Stimulated activated memory B cell treated with anti-CD40 and anti-IgM and Interleukin-4, amounts not matched to agents 10 μg/mL and 1 μg/mL and 100 μg/mL, for 72 hours (primary cell): ENCODE measurements at regions not wholly inside any gene's neighbourhood (a gene's known extent, or its start where the extent isn't known, plus 50 kb on each side); places are given as distances from the start of the nearest gene placed in this dataset.

Experiments used
- ATAC-seq: fragments of 150-1000 bp; cut with Tn5 transposase; 2 replicates; pipeline ENCODE4 v1.10.0; 2021
- H3K27ac Mint-ChIP-seq: one replicate; pipeline ENCODE4 v1.8.0; 2022; ENCODE audit warnings: mild to moderate bottlenecking, mixed read lengths
- H3K27me3 Mint-ChIP-seq: one replicate; pipeline ENCODE4 v1.8.0; 2022; ENCODE audit warnings: mixed read lengths
- H3K36me3 Mint-ChIP-seq: one replicate; pipeline ENCODE4 v1.8.0; 2022; ENCODE audit warnings: mixed read lengths
- H3K4me1 Mint-ChIP-seq: one replicate; pipeline ENCODE4 v1.8.0; 2022; ENCODE audit warnings: mixed read lengths
- H3K4me3 Mint-ChIP-seq: one replicate; pipeline ENCODE4 v1.8.0; 2022; ENCODE audit warnings: mild to moderate bottlenecking, moderate library complexity, mixed read lengths
- H3K9me3 Mint-ChIP-seq: one replicate; pipeline ENCODE4 v1.8.0; 2022; ENCODE audit warnings: mixed read lengths

DNA sequence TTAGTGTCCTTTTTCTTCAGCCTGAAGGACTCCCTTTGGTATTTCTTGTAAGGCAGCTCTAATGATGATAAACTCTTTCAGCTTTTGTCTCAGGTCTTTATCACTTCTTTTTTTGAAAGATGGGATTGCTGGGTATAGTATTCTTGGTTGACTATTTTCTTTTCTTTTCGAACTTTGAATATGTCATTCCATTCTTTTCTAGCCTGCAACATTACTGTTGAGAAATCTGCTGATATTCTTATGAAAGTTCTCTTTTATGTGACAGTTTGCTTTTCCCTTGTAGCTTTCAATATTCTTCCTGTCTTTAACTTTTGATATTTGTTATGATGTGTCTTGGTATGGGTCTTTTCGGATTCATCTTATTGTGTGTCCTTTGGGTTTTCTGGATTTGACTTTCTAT lies 107.6 kb upstream of the SRD5A3 start:
- peaks cover 17% of the 10 kb centered on the region for H3K9me3 Mint-ChIP-seq
- no peaks in the 10 kb centered on the region for H3K4me1 Mint-ChIP-seq
- peaks cover 7% of the 10 kb centered on the region for H3K36me3 Mint-ChIP-seq
- no peak overlapping the region for H3K4me3 Mint-ChIP-seq
- peaks cover 44% of the 10 kb centered on the region for H3K27me3 Mint-ChIP-seq
- H3K27ac Mint-ChIP-seq, result no peak overlapping the region
- ATAC-seq, result no peak

DNA sequence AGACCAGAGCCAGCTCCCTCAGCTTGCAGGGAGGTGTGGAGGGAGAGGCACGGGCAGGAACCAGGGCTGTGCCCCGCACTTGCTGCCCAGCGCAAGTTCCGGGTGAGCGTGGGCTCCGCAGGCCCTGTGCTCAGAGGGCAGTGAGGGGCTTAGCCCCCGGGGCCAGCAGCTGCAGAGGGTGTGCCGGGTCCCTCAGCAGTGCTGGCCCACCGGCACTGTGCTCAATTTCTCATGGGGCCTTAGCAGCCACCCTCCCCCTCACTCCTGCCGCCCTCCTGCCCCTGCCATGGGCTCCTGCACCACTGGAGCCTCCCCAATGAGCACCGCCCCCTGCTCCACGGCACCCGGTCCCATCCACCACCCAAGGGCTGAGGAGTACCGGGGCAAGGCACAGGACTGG lies 104.6 kb upstream of the SRD5A3 start:
- Mint-ChIP-seq H3K4me3 (no peak overlapping the region), H3K36me3 (peaks cover 7% of the 10 kb centered on the region), H3K4me1 (no peaks in the 10 kb centered on the region), H3K9me3 (peaks cover 11% of the 10 kb centered on the region), H3K27ac (no peak overlapping the region), H3K27me3 (peaks cover 35% of the 10 kb centered on the region)
- ATAC-seq, result no peak

DNA sequence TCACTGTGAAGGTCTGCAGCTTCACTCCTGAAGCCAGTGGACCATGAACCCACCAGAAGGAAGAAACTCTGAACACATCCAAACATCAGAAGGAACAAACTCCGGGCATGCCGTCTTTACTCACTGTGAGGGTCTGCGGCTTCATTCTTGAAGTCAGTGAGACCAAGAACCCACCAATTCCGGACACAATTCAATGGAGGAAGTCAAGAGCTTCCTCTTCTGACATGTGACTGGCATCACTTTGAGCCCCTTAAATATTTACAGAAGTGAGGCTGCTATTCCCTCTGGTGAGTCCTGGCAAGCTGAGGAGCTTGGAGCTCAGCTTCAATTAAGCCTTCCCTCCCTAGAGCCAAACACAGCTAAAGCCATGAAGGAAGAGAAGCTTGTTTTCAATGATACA lies 103.5 kb upstream of the SRD5A3 start:
- Mint-ChIP-seq H3K4me1 (no peaks in the 10 kb centered on the region), H3K27me3 (peaks cover 26% of the 10 kb centered on the region), H3K4me3 (no peak overlapping the region), H3K27ac (no peak overlapping the region), H3K9me3 (peaks cover 11% of the 10 kb centered on the region), H3K36me3 (peaks cover 7% of the 10 kb centered on the region)
- ATAC-seq, result no peak

DNA sequence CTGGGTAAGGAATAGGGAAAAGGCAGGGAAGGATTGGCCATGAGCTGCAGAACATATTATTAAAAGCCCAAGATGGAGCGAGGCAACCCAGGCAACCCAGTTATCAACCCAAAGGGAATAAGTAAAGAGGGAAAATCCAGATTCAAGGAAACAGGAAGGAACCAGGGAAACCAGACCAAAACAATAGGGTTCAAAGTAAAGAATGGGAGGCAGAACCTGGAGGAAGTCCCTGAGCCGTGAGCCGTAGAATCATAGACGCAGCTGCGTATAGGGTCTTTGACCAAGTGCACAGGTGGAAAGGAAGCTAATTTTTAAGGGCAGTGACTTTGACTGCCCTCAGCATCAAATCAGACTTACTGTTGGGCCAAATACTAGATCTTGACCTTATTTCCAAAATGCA lies 98.5 kb upstream of the SRD5A3 start:
- H3K27ac Mint-ChIP-seq, result no peak overlapping the region

DNA sequence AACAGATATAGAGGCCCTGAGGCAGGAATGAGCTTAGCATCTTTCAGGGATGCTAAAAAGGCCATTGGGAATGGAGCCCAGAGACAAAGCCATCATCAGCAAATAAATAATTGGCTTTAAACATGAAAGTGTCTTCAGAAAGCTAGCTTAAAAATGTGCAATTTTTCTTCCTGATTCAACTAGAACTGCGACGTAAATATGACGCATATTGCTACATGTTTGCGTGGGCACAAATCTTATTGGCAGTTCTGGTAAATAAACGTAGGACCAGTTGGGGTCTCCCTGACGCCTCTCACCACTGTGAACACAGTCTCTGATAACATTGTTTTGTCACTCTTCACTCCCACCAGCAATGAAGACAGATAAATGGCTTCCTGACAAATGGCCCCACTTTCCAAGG lies 97.3 kb upstream of the SRD5A3 start:
- H3K9me3 Mint-ChIP-seq, result no peaks in the 10 kb centered on the region
- H3K4me3 Mint-ChIP-seq, result no peak overlapping the region
- H3K4me1 Mint-ChIP-seq, result no peaks in the 10 kb centered on the region
- ATAC-seq, result no peak
- no peak overlapping the region for H3K27ac Mint-ChIP-seq
- peaks cover 4% of the 10 kb centered on the region for H3K27me3 Mint-ChIP-seq
- H3K36me3 Mint-ChIP-seq, result no peaks in the 10 kb centered on the region

More for the DNA sequence above, 98.5 kb upstream of the SRD5A3 start:
- Mint-ChIP-seq H3K4me3 (no peak overlapping the region), H3K27me3 (peaks cover 9% of the 10 kb centered on the region), H3K9me3 (no peaks in the 10 kb centered on the region), H3K4me1 (no peaks in the 10 kb centered on the region), H3K36me3 (no peaks in the 10 kb centered on the region)
- no peak for ATAC-seq

DNA sequence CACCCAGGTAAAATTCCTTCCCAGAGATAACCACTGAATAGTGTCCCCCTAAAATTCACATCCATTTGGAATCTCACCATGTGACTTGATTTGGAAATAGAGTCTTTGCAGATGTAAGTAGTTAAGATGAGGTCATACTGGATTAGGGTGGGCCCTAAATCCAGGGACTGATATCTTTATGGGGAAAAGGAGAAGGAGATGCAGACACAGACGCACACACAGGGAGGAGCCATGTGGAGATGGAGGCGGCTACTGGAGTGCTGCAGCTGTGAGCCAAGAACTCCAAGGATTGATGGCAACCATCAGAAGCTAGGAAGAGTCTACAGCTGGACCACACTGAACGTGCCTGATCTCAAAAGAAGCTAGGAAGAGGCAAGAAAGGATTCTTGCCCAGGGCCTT lies 96.6 kb upstream of the SRD5A3 start:
- Mint-ChIP-seq H3K4me1 (no peaks in the 10 kb centered on the region), H3K27ac (no peak overlapping the region), H3K36me3 (no peaks in the 10 kb centered on the region), H3K9me3 (no peaks in the 10 kb centered on the region), H3K4me3 (no peak overlapping the region), H3K27me3 (no peaks in the 10 kb centered on the region)
- no peak for ATAC-seq

DNA sequence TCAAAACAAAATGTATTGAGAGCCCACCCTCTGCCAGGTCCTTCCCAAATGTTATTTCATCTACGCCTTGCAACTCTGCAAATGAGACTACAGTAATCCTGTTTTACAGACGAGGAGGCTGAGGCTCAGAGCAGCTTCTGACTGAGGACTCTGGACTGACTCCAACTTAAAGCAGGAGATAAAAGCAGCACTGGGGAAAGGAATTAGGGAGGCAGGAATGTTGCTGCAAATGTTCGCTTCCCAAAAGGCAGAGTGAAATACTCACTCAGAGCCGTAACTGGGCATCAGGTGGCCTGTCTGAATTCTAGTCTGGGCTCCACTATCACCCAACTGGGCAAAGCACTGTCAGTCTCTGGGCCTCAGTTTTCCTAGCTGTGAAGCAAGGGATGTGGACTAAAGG lies 94.7 kb upstream of the SRD5A3 start:
- Mint-ChIP-seq H3K4me3 (no peak overlapping the region), H3K27ac (no peak overlapping the region), H3K4me1 (no peaks in the 10 kb centered on the region), H3K9me3 (no peaks in the 10 kb centered on the region), H3K27me3 (no peaks in the 10 kb centered on the region), H3K36me3 (no peaks in the 10 kb centered on the region)
- ATAC-seq, result no peak

DNA sequence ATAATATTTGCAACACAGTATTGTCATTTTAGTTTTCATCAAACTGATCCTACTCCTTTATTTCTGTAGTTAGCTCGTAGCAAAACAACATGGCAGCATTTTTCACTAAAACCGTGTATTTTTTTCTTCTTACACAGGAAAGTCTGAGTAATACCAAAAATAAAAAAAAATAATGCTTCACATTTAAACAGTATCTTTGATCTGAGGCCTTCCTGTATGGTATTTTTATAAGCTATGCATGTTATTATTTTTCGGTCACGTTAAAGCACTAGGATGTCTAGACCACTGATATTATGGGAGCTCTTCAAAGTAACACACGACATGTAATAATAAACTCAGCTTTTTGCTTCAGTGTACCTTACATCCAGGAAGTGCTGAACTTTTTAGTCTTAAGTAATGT lies 94.1 kb upstream of the SRD5A3 start:
- Mint-ChIP-seq H3K36me3 (no peaks in the 10 kb centered on the region), H3K27me3 (no peaks in the 10 kb centered on the region), H3K4me1 (no peaks in the 10 kb centered on the region), H3K27ac (no peak overlapping the region), H3K4me3 (no peak overlapping the region), H3K9me3 (no peaks in the 10 kb centered on the region)
- ATAC-seq, result no peak

DNA sequence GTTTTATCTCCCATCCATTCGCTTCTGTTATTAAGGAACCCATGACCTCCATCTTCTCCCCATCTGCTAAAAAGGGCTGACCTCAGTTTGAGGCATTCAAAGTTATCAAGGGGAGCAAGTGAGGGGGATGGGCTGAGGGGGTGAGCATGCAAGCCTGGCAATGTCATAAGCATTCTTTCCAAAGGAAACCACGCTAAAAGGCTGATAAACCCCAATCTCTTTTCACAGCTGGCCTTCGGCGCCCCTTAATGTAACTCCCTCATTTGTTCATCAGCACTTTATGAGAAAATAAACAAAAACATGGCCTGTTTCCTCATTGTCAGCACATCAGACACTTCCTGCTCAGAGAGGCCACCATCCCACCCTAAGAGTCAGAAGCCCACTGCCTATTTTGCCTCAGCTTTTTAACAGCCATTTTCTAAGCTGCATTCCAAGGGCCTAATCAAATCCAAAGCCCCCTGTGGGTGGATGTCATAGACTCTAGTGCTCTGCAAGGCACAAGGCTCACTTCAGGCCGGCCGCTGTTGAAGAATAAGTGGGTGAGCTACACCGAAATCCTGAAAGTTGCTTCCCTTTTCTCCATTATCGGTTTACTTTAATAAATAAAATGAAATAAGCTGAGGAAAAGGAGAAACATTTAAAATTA lies 92.0 kb upstream of the SRD5A3 start:
- no peaks in the 10 kb centered on the region for H3K9me3 Mint-ChIP-seq
- no peaks in the 10 kb centered on the region for H3K36me3 Mint-ChIP-seq
- H3K4me1 Mint-ChIP-seq, result no peaks in the 10 kb centered on the region
- no peak overlapping the region for H3K27ac Mint-ChIP-seq
- ATAC-seq, result no peak
- no peaks in the 10 kb centered on the region for H3K27me3 Mint-ChIP-seq
- H3K4me3 Mint-ChIP-seq, result no peak overlapping the region

DNA sequence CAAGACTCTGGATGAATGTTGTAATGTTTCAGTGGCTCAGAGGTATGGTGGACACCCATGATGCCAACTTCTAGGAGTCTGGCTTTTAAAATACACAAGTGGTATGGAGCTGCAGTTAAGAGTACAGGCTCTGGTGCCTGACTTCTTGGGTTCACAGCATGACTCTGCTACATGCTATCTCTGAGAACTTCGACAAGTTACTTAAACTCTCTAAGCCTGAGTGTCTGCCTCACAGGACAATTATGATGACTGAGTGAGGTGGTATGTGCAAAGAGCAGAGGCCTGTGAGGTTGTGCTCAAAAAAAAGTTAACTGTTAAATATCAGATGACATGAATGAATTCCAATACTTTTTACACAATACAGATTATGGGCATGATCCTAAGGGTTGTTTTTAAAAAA lies 90.9 kb upstream of the SRD5A3 start:
- ATAC-seq, result no peak
- Mint-ChIP-seq H3K27me3 (no peaks in the 10 kb centered on the region), H3K36me3 (no peaks in the 10 kb centered on the region), H3K9me3 (no peaks in the 10 kb centered on the region), H3K4me3 (no peak overlapping the region), H3K4me1 (no peaks in the 10 kb centered on the region), H3K27ac (no peak overlapping the region)

DNA sequence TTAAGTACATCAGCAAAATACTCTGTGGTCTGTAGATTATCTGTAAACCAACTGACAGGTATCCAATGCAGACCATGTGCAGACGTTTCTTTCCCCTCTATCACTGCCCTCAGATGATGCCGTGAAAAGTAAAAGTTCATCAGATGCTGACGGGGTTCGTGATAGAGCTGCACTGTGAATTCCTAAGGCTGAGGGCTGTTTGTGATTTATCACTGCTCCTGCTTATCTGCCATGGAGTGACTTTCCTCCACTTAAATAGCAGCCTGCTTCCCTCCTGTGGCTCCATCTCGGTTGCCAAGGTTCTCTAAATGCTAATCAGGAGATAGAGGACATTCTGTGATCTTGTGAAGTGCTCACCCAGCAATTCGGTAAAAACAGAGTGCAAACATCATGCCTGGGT lies 89.3 kb upstream of the SRD5A3 start:
- no peak for ATAC-seq
- no peak overlapping the region for H3K4me3 Mint-ChIP-seq
- no peaks in the 10 kb centered on the region for H3K4me1 Mint-ChIP-seq
- H3K36me3 Mint-ChIP-seq, result no peaks in the 10 kb centered on the region
- no peaks in the 10 kb centered on the region for H3K9me3 Mint-ChIP-seq
- no peaks in the 10 kb centered on the region for H3K27me3 Mint-ChIP-seq
- no peak overlapping the region for H3K27ac Mint-ChIP-seq

DNA sequence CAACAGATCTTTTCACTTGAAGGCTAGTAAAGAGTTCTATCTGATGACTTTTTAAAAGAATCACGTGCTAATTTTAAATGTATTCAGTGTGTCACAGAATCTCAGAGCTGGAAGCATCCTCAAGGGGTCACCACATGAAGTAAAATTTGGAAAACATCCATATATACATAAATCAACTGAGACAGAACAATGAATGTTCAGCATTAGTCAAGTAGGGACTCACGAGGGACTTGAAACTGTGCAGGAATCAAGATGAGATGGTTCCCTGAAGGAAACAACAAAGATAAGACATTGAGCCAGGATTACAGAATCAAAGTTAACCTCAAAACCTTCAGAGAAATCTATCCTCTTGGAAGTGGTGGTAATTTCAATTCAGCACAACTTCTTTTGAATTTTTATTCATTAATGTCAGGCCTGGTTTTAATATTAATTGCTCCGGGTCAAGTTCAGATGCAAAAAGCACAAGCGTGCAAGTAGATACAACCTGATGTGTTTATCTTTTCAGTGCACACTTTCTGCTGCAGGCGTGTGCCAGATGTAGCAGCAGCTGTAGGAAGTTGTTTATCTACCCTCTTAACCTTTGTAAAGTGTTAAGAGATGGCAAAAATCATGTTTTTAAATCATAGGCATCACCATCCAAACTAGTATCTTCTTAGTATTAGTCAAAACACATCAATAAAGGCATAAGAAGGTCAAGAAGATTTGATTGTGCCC lies 87.7 kb upstream of the SRD5A3 start:
- ATAC-seq, result no peak

DNA sequence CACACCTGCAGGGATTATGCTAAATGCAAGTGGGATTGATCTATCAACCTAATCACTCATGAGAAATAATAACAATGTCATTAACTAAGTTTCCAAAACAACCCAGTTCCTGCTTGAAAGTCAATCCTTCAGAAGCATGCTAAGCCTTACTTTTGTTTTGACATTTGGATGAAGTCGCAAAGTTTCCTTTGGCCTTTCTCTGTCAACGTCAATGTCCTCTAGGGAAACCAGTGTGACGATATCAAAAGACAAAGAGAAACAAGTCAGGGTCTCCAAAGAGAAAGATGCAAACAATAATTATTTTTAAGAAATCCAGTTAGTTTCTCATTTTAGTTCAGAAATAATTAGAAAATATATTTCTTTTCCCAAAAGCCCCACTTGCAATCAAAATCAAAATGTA lies 86.7 kb upstream of the SRD5A3 start:
- Mint-ChIP-seq H3K36me3 (no peaks in the 10 kb centered on the region), H3K4me1 (no peaks in the 10 kb centered on the region), H3K27me3 (no peaks in the 10 kb centered on the region), H3K27ac (no peak overlapping the region), H3K9me3 (no peaks in the 10 kb centered on the region), H3K4me3 (no peak overlapping the region)
- ATAC-seq, result no peak

More for the DNA sequence above, 87.7 kb upstream of the SRD5A3 start:
- Mint-ChIP-seq H3K4me1 (no peaks in the 10 kb centered on the region), H3K9me3 (no peaks in the 10 kb centered on the region), H3K4me3 (no peak overlapping the region), H3K27me3 (no peaks in the 10 kb centered on the region), H3K36me3 (no peaks in the 10 kb centered on the region), H3K27ac (no peak overlapping the region)

DNA sequence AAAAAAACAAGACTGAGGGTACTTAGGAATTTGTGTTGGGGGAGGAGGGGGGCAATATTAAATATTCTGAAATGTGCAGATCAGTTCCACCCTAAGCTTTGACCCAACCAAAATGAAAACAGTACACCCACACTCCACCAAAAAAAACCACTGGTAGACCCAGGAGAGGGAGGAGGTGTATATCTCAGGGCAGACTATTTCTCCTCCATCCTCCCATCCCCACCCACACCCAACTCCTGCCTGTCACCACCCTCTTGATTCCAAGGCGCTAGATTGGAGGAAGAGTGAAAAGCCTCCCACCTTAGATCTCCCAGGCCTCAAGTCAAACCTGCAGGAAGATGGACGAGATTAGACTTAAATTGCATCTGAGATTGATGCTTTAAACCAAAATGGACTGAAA lies 76.6 kb upstream of the SRD5A3 start:
- H3K27me3 Mint-ChIP-seq, result peaks cover 37% of the 10 kb centered on the region
- no peak overlapping the region for H3K4me3 Mint-ChIP-seq
- H3K9me3 Mint-ChIP-seq, result no peaks in the 10 kb centered on the region

DNA sequence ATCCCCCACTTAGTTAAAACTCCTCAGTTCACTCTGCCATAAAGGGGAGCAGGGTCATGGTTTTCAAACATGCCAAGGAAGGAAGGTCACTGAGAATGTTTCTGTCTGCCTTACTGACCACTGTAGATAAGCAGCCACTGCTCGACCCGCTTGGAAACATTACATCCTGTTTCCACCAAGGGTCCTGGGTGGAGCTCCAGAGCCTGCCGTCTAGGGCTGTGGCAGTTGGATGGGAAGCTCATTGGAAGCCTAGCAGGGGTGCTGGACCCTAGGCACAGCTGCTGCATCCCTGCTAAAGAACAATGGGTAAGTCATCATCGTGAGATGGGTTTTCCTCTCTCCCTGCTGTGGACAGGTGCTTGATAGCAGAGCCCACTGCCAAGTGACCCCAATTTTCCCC lies 76.0 kb upstream of the SRD5A3 start:
- no peaks in the 10 kb centered on the region for H3K4me1 Mint-ChIP-seq
- H3K27me3 Mint-ChIP-seq, result peaks cover 34% of the 10 kb centered on the region
- no peak overlapping the region for H3K4me3 Mint-ChIP-seq
- H3K9me3 Mint-ChIP-seq, result no peaks in the 10 kb centered on the region
- ATAC-seq, result no peak
- H3K27ac Mint-ChIP-seq, result no peak overlapping the region
- no peaks in the 10 kb centered on the region for H3K36me3 Mint-ChIP-seq

More for the DNA sequence above, 76.6 kb upstream of the SRD5A3 start:
- no peak overlapping the region for H3K27ac Mint-ChIP-seq
- no peaks in the 10 kb centered on the region for H3K4me1 Mint-ChIP-seq
- ATAC-seq, result no peak
- no peaks in the 10 kb centered on the region for H3K36me3 Mint-ChIP-seq

DNA sequence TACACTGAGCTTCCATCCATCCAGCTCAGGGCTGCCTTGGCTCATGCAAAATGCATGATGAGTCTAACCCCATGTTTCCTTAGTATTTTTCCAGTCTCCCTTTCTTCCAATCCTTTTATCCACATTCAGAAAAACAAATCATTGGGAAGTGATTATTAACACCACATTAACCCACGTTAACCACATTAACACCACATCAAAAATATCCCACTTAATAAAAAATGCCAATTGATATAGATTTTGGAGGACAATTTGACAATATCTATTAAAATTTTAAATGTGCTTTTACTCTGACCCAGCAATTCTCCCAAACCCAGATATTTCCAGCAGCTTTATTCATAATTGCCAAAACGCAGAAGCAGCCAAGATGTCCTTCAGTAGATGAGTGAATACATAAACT lies 75.6 kb upstream of the SRD5A3 start:
- Mint-ChIP-seq H3K4me3 (no peak overlapping the region), H3K27ac (no peak overlapping the region), H3K36me3 (no peaks in the 10 kb centered on the region), H3K9me3 (no peaks in the 10 kb centered on the region), H3K4me1 (no peaks in the 10 kb centered on the region), H3K27me3 (peaks cover 29% of the 10 kb centered on the region)
- ATAC-seq, result no peak
